ENCODE measurements at regions not wholly inside any gene's neighbourhood (a gene's known extent, or its start where the extent isn't known, plus 50 kb on each side); places are given as distances from the start of the nearest gene placed in this dataset.

DNA sequence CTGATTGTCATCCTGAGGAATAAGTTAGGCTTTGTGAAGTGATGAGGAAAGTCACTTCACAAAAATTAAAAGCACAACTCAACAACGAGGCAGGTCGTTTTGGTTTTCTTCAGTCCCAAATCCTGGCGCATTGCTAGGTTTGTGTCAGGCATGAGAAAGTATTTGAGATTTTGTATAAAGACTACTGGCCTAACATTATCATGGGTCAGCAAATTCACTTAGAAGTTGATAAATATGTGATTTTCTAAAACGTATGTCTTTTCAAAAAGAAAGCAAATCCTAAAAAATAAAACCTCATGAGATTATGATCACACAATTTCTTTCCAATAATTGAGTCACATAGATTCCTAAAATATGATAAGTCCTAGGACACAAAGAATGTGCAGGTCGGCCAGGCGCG lies 395.8 kb upstream of the RORA start:
- TF ChIP-seq, protein P1, sequence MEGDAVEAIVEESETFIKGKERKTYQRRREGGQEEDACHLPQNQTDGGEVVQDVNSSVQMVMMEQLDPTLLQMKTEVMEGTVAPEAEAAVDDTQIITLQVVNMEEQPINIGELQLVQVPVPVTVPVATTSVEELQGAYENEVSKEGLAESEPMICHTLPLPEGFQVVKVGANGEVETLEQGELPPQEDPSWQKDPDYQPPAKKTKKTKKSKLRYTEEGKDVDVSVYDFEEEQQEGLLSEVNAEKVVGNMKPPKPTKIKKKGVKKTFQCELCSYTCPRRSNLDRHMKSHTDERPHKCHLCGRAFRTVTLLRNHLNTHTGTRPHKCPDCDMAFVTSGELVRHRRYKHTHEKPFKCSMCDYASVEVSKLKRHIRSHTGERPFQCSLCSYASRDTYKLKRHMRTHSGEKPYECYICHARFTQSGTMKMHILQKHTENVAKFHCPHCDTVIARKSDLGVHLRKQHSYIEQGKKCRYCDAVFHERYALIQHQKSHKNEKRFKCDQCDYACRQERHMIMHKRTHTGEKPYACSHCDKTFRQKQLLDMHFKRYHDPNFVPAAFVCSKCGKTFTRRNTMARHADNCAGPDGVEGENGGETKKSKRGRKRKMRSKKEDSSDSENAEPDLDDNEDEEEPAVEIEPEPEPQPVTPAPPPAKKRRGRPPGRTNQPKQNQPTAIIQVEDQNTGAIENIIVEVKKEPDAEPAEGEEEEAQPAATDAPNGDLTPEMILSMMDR (IDR thresholded peaks at IDR 0.05; ENCODE audit: poor library complexity, severe bottlenecking), result no peak
- TF ChIP-seq EZH2 (IDR thresholded peaks at IDR 0.05; ENCODE audit: borderline replicate concordance, insufficient read depth, low read length, poor library complexity, severe bottlenecking), result no peak
- TF ChIP-seq, protein P2, sequence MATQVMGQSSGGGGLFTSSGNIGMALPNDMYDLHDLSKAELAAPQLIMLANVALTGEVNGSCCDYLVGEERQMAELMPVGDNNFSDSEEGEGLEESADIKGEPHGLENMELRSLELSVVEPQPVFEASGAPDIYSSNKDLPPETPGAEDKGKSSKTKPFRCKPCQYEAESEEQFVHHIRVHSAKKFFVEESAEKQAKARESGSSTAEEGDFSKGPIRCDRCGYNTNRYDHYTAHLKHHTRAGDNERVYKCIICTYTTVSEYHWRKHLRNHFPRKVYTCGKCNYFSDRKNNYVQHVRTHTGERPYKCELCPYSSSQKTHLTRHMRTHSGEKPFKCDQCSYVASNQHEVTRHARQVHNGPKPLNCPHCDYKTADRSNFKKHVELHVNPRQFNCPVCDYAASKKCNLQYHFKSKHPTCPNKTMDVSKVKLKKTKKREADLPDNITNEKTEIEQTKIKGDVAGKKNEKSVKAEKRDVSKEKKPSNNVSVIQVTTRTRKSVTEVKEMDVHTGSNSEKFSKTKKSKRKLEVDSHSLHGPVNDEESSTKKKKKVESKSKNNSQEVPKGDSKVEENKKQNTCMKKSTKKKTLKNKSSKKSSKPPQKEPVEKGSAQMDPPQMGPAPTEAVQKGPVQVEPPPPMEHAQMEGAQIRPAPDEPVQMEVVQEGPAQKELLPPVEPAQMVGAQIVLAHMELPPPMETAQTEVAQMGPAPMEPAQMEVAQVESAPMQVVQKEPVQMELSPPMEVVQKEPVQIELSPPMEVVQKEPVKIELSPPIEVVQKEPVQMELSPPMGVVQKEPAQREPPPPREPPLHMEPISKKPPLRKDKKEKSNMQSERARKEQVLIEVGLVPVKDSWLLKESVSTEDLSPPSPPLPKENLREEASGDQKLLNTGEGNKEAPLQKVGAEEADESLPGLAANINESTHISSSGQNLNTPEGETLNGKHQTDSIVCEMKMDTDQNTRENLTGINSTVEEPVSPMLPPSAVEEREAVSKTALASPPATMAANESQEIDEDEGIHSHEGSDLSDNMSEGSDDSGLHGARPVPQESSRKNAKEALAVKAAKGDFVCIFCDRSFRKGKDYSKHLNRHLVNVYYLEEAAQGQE (IDR thresholded peaks at IDR 0.05; ENCODE audit: borderline replicate concordance), result no peak
- no peak for TF ChIP-seq POLR2AphosphoS5 (IDR thresholded peaks at IDR 0.05)
- TF ChIP-seq MXI1 (conservative IDR thresholded peaks at IDR 0.05; ENCODE audit: poor library complexity, severe bottlenecking), result no peak
- no peak for TF ChIP-seq EP300 (conservative IDR thresholded peaks at IDR 0.05; ENCODE audit: poor library complexity, severe bottlenecking)
- TF ChIP-seq SMC3 (conservative IDR thresholded peaks at IDR 0.05; ENCODE audit: poor library complexity), result no peak
- TF ChIP-seq RAD21 (conservative IDR thresholded peaks at IDR 0.05), result no peak

All from neural cell (in vitro differentiated cells).